ENCODE measurements at regions not wholly inside any gene's neighbourhood (a gene's known extent, or its start where the extent isn't known, plus 50 kb on each side); places are given as distances from the start of the nearest gene placed in this dataset.

DNA sequence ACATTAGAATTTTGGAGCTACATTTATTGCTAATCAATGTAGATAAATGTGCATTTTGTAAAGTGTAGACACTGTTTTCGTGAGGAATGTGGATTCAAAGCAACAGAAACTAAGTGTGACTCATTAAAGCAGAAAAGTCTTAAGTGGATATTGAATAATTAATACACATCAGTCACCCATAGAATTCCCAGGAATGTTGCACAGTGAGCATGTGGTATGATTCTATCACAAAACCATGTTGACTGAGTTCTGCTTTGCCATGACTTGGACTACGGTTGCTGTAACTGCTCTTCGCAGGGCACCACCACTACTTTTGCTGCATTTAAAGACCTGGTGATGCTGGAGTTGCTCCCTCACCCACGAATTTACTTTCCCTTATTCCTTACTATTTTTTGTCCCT lies 471.8 kb downstream of the KCNT2 start:
- no peak for FAIRE-seq
- SMC1A ChIA-PET (ENCODE audit: uncharacterized antibody, unreplicated experiment): no interaction called here
- intact Hi-C loops (cut with micrococcal nuclease; ENCODE audit: unreplicated experiment): no loop called here
- TF ChIP-seq NRF1 (conservative IDR thresholded peaks at IDR 0.05; ENCODE audit: low read depth, low read length): no peak
- TF ChIP-seq NFXL1 (IDR thresholded peaks at IDR 0.05; ENCODE audit: borderline replicate concordance): no peak
- no peak for TF ChIP-seq POU2F2 (IDR thresholded peaks at IDR 0.05; ENCODE audit: borderline replicate concordance, low read depth, low read length)
- no peak for TF ChIP-seq BHLHE40 (IDR thresholded peaks at IDR 0.05; ENCODE audit: borderline replicate concordance in 1 of 2, low read depth in 2 of 2, low read length in 1 of 2)
- TF ChIP-seq, protein P1, sequence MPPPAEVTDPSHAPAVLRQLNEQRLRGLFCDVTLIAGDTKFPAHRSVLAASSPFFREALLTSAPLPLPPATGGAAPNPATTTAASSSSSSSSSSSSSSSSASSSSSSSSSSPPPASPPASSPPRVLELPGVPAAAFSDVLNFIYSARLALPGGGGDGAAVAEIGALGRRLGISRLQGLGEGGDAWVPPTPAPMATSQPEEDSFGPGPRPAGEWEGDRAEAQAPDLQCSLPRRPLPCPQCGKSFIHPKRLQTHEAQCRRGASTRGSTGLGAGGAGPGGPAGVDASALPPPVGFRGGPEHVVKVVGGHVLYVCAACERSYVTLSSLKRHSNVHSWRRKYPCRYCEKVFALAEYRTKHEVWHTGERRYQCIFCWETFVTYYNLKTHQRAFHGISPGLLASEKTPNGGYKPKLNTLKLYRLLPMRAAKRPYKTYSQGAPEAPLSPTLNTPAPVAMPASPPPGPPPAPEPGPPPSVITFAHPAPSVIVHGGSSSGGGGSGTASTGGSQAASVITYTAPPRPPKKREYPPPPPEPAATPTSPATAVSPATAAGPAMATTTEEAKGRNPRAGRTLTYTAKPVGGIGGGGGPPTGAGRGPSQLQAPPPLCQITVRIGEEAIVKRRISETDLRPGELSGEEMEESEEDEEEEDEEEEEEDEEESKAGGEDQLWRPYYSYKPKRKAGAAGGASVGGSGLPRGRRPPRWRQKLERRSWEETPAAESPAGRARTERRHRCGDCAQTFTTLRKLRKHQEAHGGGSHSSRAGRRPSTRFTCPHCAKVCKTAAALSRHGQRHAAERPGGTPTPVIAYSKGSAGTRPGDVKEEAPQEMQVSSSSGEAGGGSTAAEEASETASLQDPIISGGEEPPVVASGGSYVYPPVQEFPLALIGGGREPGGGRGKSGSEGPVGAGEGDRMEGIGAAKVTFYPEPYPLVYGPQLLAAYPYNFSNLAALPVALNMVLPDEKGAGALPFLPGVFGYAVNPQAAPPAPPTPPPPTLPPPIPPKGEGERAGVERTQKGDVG (CRISPR knock-in tag; IDR thresholded peaks at IDR 0.05): no peak
- no peak for TF ChIP-seq BMI1 (IDR thresholded peaks at IDR 0.05; ENCODE audit: borderline replicate concordance)
- TF ChIP-seq, protein P2, sequence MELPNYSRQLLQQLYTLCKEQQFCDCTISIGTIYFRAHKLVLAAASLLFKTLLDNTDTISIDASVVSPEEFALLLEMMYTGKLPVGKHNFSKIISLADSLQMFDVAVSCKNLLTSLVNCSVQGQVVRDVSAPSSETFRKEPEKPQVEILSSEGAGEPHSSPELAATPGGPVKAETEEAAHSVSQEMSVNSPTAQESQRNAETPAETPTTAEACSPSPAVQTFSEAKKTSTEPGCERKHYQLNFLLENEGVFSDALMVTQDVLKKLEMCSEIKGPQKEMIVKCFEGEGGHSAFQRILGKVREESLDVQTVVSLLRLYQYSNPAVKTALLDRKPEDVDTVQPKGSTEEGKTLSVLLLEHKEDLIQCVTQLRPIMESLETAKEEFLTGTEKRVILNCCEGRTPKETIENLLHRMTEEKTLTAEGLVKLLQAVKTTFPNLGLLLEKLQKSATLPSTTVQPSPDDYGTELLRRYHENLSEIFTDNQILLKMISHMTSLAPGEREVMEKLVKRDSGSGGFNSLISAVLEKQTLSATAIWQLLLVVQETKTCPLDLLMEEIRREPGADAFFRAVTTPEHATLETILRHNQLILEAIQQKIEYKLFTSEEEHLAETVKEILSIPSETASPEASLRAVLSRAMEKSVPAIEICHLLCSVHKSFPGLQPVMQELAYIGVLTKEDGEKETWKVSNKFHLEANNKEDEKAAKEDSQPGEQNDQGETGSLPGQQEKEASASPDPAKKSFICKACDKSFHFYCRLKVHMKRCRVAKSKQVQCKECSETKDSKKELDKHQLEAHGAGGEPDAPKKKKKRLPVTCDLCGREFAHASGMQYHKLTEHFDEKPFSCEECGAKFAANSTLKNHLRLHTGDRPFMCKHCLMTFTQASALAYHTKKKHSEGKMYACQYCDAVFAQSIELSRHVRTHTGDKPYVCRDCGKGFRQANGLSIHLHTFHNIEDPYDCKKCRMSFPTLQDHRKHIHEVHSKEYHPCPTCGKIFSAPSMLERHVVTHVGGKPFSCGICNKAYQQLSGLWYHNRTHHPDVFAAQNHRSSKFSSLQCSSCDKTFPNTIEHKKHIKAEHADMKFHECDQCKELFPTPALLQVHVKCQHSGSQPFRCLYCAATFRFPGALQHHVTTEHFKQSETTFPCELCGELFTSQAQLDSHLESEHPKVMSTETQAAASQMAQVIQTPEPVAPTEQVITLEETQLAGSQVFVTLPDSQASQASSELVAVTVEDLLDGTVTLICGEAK (IDR thresholded peaks at IDR 0.05; ENCODE audit: borderline replicate concordance): no peak
- TF ChIP-seq SPI1 (IDR thresholded peaks at IDR 0.05; ENCODE audit: borderline replicate concordance, insufficient read depth, low read depth, low read length): no peak
- TF ChIP-seq, protein P3, sequence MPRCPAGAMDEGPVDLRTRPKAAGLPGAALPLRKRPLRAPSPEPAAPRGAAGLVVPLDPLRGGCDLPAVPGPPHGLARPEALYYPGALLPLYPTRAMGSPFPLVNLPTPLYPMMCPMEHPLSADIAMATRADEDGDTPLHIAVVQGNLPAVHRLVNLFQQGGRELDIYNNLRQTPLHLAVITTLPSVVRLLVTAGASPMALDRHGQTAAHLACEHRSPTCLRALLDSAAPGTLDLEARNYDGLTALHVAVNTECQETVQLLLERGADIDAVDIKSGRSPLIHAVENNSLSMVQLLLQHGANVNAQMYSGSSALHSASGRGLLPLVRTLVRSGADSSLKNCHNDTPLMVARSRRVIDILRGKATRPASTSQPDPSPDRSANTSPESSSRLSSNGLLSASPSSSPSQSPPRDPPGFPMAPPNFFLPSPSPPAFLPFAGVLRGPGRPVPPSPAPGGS (IDR thresholded peaks at IDR 0.05; ENCODE audit: borderline replicate concordance, insufficient read depth, low read depth, low read length, poor library complexity, severe bottlenecking): no peak
- TF ChIP-seq EGR1 (IDR thresholded peaks at IDR 0.05; ENCODE audit: borderline replicate concordance in 1 of 2, low read depth in 2 of 2, low read length in 2 of 2): no peak
- TF ChIP-seq MEF2A (IDR thresholded peaks at IDR 0.05; ENCODE audit: insufficient read depth, low read depth, low read length): no peak
- no peak for TF ChIP-seq EP300 (IDR thresholded peaks at IDR 0.05; ENCODE audit: borderline replicate concordance in 1 of 2, control insufficient read depth in 1 of 2, low read depth in 2 of 2, low read length in 2 of 2)

More for the DNA sequence above, 471.8 kb downstream of the KCNT2 start:
- Histone ChIP-seq H2AFZ (ENCODE audit: control insufficient read depth, low read depth, low read length) (no peak overlapping the region), H3K79me2 (ENCODE audit: control insufficient read depth, insufficient read depth, low read length) (no peaks in the 10 kb centered on the region), H3K9ac (ENCODE audit: control insufficient read depth, insufficient read depth, low read length) (no peak overlapping the region), H3K27me3 (replicated peaks in 1 of 2; ENCODE audit: control insufficient read depth in 2 of 2, insufficient read depth in 2 of 2, low read length in 1 of 2) (no peaks in the 10 kb centered on the region), H3K36me3 (ENCODE audit: control insufficient read depth in 2 of 2, insufficient read depth in 2 of 2, low read length in 1 of 2) (no peaks in the 10 kb centered on the region), H4K20me1 (ENCODE audit: control insufficient read depth, insufficient read depth) (no peaks in the 10 kb centered on the region), H3K4me2 (ENCODE audit: control insufficient read depth, insufficient read depth) (no peak overlapping the region), H3K9me3 (replicated peaks; ENCODE audit: control insufficient read depth, insufficient read depth, low read length) (no peaks in the 10 kb centered on the region), H3K4me1 (ENCODE audit: control insufficient read depth, insufficient read depth, low read length) (no peaks in the 10 kb centered on the region), H3K4me3 (no peak overlapping the region), H3K27ac (ENCODE audit: control insufficient read depth, insufficient read depth) (no peak overlapping the region)
- POLR2A ChIA-PET: no interaction called here
- RAD21 ChIA-PET (ENCODE audit: unreplicated experiment): no interaction called here
- 48% methylated on average over 4 of the region's 4 CpGs for WGBS (ENCODE audit: insufficient coverage, insufficient replicate concordance, low lambda C conversion rate, missing lambda C conversion rate)
- ATAC-seq (no peak), DNase-seq (ENCODE audit: low read depth, low spot score) (no peak)
- in situ Hi-C loops (cut with MboI): no loop called here
- CTCF ChIA-PET: no interaction called here
- BruUV-seq (replicated peaks): no TSS peak
